Islet of Langerhans (tissue), 1 donor: ENCODE measurements at regions not wholly inside any gene's neighbourhood (a gene's known extent, or its start where the extent isn't known, plus 50 kb on each side); places are given as distances from the start of the nearest gene placed in this dataset.

Experiments used
- FAIRE-seq: peaks from one replicate; lab custom pipeline; 2011; peaks lifted over from hg19 to GRCh38; lab: Jason Lieb, UNC

DNA sequence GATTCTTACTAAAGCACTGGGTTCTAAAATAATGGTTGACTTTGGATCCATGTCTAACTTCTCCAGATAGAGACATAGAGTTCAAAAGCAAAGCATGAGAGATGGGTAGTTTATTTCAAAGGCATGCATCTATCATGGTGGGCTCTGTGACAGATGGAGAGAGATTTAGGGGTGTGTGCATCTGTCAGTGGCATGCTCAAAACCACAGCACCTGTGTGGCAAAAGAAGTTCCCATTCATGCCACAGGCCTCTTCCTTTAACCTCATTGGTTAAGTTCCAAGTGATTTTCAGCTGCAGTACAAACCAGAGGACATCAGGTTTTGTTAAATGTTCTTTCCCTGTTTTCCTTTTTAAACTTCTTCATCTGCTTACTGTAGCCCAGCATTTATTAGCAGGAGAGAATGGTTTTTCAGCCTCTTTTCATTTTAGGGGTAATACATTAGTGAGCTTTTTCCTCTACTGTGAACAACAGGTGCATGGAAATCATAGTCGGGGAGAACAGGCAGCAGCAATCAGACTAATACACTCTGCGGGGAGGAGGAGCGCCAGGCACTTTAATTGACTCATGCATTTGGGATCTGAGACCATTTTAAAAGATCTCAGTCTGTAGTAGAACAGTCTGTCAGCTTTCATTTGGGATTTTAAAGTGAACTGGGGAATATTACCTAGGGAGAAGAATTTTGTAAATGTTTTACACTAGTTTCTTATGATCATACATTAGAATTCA lies 52.4 kb upstream of the UPP2 start:
- FAIRE-seq, result no peak

GRCh38 chr2:158048327-158048726 lies 53.3 kb upstream of the UPP2 start:
- no peak for FAIRE-seq

- no peak for FAIRE-seq
Observed at GRCh38 chr2:158047156-158047611, 54.5 kb upstream of the UPP2 start.

DNA sequence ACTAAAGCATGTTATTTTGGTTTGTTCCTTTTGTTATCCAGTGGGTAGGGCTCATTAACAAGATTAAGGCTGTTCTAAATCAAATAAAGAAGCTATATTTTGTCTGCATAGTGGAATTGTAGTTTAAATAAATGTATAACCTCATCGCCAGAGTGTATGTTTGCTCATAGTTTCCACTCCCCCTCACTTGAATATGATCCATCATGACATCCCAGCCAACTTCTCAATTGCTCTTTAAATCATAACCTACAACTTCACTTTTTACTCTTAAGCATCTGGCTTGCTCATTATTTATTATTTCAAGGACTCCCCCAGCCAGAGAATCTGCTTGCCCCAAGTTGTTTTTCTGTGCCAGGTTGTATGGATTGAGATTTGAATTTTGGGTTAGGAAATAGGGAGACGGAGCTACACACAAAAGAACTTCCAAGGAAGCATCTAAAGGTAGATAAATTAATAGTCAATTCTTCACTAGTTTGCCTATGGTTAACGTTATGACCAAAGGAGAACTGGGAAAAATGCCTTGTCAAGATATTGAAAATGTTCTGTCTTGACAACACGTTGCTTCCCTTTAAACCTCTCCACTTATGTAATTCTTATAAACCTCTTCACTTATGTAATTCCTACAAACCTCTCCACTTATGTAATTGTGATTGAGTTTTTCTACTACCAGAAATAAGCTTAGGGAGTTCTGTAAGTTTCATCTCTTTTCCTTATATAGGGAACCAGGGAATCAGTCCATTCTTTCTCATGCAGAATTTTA lies 55.4 kb upstream of the UPP2 start:
- no peak for FAIRE-seq

DNA sequence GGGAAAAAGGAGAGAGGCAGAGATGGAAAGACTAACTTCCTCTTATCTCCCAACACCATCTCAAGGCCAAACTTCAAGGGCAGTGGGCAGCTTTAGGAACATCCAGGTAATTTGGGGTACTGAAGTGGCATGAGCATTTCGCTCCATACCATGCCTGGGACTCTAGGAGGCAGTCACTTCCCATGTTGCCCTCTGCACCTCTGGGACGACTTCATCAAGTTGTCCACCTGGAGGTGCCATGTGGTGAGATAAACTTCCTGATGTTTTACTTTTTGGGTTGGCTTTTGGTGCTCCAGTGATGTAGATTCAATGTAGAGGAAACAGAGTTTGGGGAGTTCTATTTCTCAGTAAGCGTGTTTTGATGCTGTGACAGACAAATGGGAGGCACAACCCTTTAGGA lies 56.3 kb upstream of the UPP2 start:
- FAIRE-seq, result no peak

GRCh38 chr2:158043181-158043948 lies 58.3 kb upstream of the UPP2 start:
- FAIRE-seq, result no peak

DNA sequence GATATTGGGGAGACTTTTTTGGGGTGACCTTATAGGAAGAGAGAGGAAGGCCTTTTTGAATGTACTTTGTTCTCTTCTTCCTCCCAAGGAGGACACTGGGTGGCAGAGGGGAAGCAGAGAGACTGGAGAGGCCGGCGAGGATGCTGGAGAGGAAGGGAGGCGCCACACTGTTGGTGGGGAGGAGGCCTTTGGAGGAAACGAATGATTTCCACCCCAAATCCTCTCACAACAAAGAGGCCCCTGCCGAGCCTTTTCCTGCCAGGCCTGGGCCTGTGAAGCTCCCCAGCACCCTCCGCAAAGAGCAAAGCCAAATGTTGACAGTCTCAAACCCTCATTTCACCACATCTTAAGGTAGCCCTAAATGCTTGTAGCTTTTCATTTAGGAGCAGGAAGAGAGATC lies 59.0 kb upstream of the UPP2 start:
- FAIRE-seq, result no peak

- FAIRE-seq, result no peak
Observed at GRCh38 chr2:158042245-158042644, 59.4 kb upstream of the UPP2 start.

- no peak for FAIRE-seq
Observed at GRCh38 chr2:158041400-158041799, 60.3 kb upstream of the UPP2 start.

- FAIRE-seq, result no peak
Observed at GRCh38 chr2:158038901-158039300, 62.8 kb upstream of the UPP2 start.

DNA sequence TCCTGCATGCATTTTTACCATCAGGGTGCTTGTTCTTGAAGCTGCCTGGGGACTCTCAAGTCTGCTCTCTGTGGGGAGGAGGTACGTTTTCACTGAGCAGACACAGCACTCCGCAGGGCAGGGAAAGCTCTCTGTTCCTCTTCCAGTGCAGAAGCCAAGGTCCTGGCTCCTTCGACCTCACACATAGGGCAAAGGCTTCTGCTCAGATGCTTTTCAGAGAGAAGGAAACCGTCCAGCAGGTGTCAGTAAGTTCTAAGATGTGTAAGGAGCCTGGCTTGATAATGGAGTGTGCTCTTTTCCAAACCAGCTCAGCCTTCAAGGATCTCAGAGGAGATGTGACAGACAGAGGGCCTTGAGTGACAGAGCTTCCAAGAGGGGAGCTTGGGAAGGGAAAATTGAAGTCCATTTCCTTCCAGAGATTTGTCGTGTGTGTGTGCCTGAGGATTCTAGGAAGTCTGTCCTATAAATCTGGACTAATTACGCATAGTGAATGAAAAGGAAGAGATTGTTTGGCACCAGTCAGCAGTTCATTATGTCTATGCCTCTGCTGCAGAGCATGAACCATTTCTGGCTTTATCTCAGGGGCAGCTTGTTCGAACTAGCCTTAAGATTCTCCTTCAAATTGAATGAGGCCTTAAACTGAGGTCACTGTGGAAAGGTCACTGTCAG lies 67.3 kb upstream of the UPP2 start:
- peak; percentile 96 for FAIRE-seq

DNA sequence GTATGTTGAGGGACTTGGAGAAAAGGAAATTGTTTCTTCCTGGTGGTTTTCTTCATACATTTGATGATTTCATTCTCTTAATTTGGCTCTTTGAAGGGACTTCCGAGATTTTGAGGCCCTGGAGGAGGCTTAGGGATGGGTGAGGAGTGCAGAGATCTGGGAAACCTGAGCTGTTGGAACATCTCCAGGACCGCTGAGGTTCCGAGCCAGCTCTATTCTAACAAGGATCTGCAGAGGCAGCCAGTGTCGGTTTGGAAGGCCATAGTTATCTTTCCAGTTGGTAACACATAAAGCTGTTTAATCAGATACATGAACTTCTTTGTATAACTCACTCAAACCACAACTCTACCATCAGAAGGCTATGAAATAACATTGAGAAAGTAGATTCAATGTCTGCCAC lies 70.3 kb upstream of the UPP2 start:
- FAIRE-seq, result no peak

DNA sequence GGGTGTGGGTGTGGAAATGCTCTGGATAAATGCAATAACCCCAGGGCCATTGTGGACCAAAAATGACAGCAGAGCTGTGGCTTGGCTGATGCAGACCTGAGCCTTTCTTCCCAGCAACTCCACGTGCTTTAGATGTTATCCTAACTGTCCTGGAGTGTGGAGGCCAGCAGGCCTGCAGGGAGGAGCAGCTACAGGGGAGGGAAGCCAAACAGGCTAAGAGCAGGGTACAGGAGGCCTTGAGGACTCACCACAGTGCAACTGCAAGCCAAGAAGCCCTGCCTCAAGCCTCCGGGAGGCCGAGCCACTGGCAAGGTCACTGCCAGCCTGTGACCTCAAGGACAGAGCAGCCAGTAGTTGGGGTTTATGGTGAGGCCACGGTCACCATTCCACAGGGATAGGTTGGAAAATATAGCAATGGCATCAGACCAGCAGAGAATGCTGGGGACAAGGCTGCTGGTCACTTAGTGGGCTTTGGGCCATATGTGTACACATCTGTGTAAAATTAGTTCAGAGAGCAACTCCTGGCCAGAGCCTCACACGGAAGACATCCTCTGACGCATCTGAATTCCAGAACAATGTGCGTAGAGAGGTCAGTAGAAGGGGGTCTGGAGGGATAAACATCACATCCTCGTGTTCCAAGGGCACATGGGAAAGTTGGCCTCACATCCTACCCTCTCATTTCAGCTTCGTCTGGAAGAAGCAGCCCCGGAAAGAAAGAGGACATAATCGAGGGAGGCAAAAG lies 76.2 kb upstream of the UPP2 start:
- FAIRE-seq, result no peak

DNA sequence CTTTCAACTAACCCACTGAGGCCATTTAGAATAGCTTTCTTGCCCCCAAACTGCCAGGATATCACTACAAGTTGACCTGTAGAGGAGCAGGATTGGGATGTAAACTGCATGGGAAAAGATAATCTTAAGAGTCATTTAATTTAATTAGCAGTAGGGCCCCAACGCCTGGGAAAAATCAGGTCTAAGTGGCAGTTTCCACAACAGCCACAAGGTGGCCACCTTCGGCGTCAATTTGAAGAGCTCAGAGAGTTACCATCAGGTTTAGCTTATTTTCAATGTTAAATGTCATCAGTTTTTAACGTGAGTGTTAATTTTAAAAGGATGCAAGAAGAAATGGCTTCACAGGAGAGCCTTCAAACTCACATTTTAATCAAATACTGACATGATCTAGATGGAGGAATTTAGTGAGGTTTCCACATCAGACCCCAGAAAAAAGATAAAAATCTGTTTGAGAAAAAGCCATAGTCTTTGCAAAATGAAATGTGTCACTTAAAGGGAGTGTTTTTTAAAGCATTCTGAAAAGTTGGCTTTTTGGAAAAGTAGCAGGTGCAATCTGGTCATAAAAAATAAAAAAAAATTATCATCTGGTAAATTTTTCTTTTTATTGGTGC lies 77.3 kb upstream of the UPP2 start:
- FAIRE-seq, result peak; percentile 76

GRCh38 chr2:158022888-158023287 lies 78.8 kb upstream of the UPP2 start:
- no peak for FAIRE-seq

GRCh38 chr2:158021226-158021625 lies 80.5 kb upstream of the UPP2 start:
- no peak for FAIRE-seq

GRCh38 chr2:158015428-158016076 lies 86.1 kb upstream of the UPP2 start:
- FAIRE-seq, result no peak

DNA sequence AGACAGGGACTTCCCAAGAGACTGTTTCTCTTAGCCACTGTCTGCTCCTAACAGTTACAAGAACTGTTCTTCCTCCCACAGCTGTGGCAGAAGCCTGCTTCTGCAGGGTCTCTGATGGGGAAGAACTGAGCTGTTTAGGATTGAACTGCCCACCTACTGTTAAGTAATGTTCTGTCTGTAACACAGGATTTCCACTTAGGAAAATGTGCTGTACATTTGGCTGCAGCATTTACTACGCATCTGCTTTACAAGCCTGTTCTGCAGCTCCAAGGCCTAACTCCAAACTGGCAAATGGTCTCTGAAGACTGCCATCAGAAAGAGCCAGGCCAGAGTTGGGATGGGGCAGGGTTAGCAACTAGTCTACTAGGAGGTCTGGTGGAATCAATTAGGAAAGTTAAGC lies 87.8 kb upstream of the UPP2 start:
- FAIRE-seq, result no peak

GRCh38 chr2:158011055-158011771 lies 90.5 kb upstream of the UPP2 start:
- FAIRE-seq, result no peak

- no peak for FAIRE-seq
Observed at GRCh38 chr2:158009399-158009798, 92.3 kb upstream of the UPP2 start.
